GM18873 (cell line): ENCODE measurements at regions not wholly inside any gene's neighbourhood (a gene's known extent, or its start where the extent isn't known, plus 50 kb on each side); places are given as distances from the start of the nearest gene placed in this dataset.

Experiments used
- ATAC-seq: cut with Tn5 transposase; IDR thresholded peaks from one replicate; pipeline ENCODE4 v1.9.1; 2021; ENCODE audit warnings: mild to moderate bottlenecking, moderate library complexity, moderate number of reproducible peaks; ENCODE audit not compliant: unreplicated experiment, low FRiP score

DNA sequence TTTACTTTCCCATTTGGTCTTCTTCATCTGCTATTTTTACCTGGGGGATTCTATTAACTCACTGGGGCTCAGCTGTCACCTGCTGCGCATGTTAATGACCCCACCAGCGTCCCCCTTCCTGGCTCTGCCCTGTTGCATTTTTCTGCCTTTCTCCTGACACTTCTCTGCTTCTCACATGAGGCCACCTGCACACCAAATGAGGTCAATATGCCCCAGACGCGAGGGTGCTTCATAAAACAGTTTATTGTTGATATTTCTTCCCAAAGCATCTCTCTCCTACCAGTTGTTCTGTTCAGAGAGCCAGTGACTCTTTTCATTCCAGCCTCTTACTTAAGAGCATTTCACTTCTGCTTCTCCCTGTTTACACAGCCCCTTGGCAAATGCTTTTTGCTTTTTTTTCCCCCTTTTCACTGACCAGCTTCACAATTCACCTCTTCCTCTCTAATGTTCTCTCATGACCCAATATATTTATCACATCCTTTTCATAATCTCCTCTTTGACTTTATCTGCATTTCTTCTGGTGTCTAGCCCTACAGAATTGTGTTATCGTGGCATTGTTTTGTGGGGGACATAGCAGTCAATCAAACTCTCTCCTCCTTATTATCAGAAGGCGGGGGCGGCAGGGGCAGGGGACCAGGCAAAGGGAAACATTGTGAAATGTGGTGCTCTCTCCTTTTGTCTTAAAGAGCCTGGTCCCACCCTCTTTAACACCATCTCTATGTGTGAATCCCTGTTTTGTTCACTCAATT is 545.8 kb upstream of the CITED2 start:
- ATAC-seq: no peak

DNA sequence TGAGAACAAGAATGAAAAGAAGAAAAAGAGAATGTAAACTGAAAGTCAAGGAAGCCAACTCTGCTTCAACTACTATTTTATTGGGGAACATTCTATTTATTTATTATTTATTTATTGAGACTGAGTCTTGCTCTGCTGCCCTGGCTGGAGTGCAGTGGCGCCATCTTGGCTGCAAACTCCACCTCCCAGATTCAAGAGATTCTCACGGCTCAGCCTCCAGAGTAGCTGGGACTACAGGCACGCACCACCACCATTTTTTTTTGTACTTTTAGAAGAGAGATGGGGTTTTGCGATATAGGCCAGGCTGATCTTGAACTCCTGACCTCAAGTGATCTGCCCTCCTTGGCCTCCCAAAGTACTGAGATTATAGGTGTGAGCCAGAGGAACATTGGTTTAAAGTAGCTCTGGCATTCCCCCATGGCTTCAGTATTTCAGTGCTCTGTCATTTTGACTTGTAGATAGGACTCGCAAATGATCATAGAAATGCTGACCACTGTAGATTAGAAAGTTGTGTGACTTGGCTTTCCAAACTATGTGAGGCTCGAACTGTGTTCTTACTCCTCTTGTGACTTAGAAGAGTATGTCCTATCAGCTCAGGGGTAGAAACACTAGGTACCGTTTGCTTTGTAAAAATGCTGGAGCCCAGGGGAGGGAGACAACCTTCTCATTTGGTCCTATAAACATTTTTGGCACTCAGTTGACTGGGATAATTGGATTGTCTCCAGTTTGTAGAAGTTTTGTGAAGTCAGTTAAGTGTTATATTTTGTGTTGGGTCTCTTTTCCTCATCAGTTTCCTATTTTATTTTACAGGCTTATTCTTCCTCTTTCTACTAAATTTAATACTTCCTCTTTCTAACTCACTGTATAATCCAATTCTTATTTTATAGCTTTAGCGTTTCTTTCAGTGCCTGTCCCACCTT is 544.9 kb upstream of the CITED2 start:
- ATAC-seq: no peak

DNA sequence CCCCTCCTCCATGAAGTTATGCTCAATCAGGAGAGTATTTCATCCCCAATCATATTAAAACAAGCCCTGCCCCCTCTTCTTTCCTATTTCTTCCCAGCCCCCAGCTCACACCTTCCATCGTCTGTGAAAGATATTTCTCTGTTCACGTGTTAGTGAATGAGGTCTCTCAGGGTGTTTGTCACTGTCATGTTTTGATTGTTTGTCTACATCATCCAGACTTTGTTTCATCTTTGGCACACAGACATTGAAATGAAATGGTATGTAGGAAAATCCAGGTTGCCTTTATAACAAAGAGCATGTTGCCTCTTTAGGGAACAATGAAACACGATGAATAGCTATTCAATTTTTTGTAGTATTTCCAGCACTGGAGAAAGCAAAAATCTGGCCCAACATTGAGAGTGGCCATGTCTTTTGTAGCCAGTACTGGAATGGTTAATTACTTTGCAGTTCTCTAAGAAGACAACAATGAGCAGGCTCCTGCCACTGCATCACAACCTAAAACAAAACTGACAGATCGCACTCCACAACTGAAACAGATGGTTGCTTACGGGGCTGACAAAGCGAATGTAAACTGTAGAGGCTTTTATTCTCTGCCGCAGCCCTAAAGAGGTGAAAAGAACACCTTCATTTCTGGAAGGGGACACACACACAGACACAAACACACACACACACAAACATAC is 543.6 kb upstream of the CITED2 start:
- ATAC-seq: no peak

DNA sequence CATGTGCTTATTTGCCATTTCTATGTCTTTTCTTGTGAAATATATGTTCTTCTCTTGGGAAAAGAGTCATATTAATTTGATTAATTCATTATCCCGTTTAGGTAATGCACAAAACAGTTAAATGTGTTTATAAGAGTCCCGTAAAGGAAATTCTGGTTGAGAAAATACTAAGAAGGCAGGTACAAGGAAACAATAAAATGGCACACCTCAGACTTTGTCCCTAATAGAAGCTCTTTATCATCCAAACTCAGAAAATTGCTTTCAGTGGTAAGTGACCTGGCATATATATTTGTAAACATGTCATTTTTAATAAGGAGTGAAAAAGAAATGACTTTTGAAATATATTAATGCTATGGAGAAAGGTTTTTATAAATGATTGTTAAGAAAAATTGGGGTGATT is 540.5 kb upstream of the CITED2 start:
- no peak for ATAC-seq

DNA sequence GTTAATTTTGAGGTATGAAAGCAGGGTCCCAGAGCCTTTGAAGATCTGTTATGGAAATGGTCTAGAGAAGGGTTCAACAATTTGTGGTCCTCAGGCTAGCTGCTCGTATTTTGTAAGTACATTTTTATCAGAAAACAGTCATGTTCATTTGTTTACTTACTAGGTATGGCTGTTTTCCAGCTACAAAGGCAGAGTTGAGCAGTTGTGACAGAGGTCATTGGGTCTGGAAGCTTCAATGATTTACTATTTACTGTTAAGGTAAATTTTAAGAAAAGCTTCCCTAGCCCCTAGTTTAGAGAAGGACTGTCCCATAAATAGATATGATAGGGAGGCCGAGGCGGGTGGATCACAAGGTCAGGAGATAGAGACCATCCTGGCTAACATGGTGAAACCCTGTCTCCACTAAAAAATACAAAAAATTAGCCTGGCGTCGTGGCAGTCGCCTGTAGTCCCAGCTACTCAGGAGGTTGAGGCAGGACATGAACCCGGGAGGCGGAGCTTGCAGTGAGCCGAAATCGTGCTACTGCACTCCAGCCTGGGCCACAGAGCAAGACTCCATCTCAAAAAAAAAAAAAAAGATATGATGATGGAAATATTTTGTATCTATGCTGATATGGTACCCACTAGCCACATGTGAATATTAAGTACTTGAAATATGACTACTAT is 538.4 kb upstream of the CITED2 start:
- no peak for ATAC-seq

DNA sequence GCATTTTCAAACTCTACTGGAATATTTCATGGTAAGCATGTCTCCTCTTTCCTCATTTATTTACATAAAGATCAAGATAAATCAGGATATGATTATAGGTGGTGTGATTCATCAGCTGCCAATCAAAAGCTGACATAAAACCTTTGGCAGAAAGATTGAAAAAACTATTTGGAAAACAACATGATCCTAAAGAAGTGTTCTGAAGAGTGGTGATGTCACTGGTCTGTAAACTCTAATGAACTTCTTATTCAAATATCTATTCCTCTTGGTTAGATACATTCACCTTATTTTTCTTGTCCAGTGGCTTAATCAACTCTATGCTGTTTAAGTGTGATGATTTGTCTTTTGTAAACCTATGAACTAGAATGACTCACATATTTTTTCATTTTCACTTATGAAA is 535.5 kb upstream of the CITED2 start:
- no peak for ATAC-seq

DNA sequence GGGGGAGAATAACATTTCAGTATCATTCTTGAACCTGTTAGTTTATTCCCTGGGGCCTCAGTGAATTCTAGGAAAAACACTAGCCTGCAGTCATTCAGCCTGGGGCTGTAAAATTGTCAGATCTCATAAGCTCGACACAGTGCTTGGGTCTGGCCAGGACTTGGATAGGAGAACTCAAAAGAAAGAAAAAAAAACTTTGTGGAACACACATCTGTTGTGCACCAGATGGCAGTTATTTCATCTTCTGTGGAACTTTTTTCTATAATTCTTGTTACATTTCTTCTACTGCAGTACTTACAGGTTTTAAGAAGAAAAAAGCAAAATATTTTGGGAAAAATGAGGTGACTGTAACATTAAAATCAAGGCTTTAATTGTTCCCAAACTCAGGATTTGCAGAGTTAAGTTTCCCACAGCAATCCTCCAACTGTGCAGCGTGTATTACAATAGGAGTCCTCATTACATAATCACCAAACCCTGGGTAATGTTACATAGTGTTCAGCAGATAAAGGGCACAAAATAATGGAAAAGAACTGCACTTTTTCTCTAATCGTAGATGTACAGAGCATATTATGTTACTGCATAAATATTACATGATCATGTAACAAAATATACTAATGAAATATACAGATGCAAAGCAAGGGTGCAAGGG is 531.1 kb upstream of the CITED2 start:
- ATAC-seq: no peak

DNA sequence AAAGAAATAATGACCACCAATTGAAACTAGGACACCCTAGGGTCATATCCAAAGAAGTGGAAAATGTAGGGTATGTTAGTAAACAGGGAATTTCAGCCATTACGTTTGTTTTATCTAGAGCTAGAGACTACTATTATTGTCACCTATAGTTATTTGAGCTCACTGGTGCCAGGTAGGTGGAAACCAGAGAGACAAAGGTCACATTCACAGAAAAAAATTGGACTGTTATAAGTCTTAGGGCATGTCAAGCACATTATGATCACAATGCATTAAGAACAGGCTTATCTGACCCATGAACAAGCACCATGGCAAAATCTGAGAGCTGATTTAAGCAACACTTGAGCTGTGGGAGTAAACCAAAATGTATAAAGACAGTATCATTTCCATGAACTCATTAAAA is 530.1 kb upstream of the CITED2 start:
- ATAC-seq: no peak

DNA sequence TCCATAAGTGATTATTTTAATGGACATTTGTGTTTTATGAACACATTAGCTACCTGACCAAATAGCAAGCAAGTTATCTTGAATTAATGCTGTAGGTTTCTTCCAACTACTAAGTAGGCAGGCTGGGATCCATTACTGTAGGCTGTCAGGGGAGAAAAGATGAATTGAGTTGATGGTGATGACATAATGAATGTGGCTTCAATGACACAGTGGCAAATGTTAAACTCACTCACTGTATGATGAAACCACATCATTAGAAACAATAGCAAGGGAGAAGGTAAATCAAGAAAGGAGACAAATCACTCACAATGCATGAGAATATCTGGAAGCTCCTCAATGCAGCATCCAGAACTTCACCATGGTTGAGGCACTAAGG is 529.7 kb upstream of the CITED2 start:
- ATAC-seq: no peak

DNA sequence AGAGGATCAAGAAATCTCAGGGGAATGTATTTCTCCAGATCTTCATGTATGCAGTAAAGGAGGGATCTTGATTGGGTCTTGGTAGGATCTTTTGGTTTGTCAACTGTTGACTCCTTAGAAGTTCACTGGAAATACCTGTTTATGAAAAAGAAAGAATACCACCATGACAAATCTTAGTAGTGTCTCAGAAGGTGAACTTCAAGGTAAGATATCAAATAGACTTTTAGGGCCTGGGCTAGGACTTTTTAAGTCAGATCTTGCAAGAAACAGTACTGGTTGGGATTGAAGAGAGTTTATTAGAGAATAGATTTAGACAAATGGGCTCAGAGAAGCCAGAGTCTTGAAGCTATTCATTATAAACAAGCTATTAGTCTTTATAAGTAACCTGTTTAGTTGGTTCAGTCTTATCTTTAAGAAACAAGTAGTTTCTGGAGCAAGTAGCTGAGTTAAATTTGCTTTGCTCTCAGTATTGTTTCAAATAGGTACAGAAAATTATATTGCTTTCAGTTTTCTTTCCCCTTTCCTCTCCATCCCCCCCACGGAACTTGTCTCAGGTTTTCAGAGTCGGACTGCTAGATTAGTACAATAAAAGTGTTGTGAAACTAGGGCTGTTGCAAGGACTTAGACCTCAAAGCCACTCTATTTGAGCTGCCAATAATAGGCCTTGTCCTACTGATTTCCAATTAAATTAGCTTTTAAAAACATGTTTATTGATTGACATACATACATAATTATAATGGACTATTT is 529.1 kb upstream of the CITED2 start:
- ATAC-seq: peak; percentile 97

DNA sequence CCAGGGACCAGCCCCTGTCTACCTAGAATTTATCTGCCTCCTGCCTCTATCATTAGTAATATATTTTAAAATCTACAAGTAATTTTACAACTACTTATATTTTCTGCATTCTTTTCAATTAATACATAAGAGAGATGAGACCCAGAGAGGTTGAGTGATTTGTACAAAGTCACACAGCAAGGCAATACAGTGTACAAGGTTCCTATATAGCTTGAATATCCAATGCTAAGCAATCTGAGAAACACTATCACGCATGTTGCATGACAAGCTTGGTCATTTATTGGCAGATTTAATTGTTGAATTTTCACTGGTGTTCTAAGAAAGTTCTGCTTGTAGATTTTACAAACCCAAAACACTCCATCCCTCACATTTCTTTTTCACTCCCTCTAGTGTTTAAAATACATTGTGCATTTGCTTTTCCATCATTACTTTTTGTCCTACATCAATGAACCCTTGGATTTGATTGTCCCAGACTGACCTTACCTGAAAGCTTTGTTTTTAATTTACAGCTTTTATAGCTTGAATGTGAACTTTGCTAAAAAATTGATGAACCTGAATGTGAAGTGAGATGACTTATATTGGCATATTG is 520.9 kb upstream of the CITED2 start:
- ATAC-seq: no peak

DNA sequence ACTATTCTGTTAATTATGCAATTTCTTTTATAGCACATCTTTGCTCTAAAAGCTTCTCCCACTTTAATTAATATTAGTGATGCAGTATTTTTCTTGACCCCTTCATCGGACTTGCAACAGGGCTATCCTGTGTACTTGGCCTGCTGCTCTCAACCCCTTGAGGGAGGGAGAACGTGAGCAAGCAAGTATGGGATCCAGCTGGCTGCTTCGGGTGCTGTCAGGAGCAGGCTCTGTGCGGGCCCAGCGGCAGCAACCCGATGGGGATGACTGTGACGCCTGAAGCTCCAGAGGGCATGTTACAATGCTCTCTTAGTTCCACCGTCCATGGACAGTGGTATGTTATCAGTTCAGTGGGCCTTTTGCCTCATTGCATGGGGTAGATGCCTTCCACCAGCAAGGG is 519.8 kb upstream of the CITED2 start:
- ATAC-seq: no peak

DNA sequence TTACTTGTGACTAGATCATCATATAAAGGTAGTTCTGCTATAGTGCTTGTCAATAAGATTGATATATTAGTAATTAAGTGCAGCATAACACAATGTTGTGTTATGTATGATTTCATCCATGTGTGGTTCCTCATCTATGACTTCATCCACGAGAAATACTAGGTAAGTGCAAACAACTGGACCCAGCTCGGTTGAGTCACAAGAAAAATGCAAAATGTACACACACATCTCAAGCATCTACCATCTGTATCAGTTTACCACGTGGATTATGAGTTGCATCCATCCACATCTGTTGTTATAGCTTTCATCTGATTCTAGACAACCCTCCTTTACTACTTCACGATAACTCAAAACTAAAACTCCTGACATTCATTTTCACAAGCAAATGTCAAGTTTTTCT is 517.0 kb upstream of the CITED2 start:
- no peak for ATAC-seq

DNA sequence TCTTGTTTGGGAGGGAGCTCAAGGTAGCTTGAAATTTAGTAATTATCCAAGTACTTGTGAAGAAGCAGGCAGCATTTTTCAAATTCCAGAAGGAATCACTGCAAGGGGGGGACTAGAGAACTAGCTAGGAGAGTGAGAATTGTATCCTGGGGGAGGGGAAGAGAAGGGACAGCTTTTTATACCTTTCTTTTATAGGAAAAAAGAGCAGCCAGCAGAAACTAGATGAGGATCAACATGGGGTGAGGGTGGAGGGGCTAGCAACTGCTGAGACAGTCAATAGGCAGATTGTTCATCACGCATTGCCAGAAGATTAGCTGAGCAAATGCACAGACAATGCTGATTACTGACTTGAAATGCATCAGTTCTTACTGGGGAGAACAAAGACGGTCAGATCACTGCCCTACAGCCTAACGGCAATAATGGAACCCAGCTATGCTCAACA is 514.3 kb upstream of the CITED2 start:
- no peak for ATAC-seq

DNA sequence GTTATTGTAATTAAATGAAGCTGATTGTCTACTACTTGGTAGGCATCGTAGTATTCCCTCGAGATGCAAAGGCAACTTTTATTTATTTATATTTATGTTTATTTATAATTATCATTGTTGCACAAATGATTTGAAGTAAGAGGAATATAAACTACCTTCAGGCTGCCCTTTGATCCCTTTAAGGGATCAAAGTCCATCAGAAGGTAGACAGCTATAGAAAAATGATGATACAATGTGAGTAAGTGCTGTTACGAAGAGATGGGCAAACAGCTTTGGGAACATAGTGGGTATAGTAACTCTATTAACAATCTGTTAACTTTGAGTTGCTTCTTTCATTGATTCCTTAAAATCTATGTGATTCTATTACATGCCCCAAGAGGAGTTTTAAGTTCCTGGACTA is 512.8 kb upstream of the CITED2 start:
- ATAC-seq: no peak

DNA sequence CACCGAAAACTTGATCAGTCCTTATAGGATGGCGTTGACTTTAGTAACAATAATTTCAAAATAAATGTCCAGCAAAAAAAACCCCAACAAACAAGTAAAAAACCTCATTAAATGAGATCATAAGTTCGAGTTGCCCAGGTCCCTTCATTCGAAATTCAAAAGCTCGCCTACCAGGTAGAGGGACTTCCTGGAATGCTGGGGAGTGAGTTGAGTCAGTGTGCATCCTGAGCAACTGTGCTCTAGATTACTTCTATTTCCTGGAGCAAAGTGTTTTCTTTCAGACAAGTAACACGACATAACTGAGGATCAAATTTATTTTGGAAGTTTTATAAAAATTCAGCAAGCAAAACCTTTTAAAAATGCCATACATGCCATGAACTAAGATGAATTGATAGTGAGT is 511.9 kb upstream of the CITED2 start:
- no peak for ATAC-seq

DNA sequence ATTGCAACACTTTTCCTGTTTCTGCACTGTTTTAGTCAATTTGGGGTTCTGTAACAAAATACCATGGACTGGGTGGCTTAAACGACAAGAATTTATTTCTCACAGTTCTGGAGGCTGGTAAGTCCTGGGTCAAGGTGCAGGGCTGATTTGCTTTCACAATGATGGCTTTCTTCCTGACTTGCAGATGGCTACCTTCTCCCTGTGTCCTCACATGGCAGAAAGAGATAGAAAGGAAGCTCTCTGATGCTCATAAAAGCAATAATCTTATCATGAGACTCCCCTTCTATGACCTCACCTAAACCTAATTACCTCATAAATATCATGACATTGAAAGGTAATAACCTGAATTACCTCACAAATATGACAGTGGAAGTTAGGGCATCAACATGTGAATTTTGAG is 511.5 kb upstream of the CITED2 start:
- no peak for ATAC-seq

DNA sequence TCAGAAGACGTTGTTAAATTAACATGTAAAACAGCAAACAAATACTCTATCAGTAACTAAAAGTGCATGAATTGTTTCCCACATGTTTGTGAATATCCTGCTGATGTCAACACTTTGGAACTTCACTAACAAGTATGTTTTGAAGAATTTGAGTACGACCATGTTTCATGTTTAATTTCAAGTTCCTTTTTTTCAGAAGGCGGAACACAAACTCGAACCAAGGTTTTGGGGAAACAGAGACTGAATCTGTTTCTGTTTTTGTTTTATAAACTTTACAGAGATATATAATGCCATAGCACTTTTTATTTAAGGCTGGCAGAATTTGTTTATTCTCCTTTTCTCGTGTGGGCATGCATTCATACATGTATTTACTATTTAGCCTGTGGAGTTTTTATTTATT is 509.3 kb upstream of the CITED2 start:
- ATAC-seq: no peak
